HG03575 (cell line): ENCODE measurements at regions not wholly inside any gene's neighbourhood (a gene's known extent, or its start where the extent isn't known, plus 50 kb on each side); places are given as distances from the start of the nearest gene placed in this dataset.
"Not testable (repeated sequence)": the region's sequence is repeated elsewhere in the genome, so short reads cannot be mapped to it uniquely, and the experiment has no call there.

Experiments
- ATAC-seq: cut with Tn5 transposase; IDR thresholded peaks from one replicate; pipeline ENCODE4 v1.9.1; 2021; ENCODE audit not compliant: unreplicated experiment, insufficient number of reproducible peaks, low FRiP score; ENCODE audit errors: extremely low read depth

DNA sequence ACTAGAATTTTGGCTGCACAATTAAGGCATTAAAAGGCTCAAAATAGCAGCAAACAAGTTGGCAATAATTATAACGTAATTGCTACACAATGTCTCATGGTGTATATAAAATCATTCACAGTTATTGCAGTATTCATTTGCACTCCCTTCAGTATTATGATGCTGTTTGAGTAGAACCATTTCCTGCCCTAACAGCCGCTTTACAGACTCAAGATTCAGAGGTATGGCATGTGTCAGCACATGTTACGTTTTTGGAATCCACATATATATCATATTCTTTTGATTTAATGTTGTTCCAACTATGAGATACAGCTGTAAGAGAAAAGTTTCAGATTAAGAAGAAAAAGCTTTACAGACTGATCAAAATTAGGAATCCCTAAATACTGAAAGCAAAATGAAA, 56.3 kb upstream of the NCKAP5 start:
- ATAC-seq = no peak

DNA sequence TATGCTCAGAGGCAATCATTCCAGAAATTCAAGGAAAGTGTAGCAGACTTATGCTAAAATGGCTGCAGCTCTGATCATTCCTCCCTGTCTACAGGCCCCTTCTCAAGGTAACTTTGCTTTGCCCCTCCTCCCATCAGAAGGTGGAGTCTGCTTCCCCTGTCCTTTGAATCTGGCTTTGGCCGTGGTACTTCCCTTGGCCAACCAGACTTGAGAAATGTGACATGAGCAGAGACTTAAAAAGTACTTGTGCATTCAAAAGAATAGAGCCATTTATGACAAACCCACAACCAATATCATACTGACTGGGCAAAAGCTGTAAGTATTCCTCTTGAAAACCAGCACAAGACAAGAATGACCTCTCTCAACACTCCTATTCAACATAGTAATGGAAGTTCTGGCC, 59.5 kb upstream of the NCKAP5 start:
- ATAC-seq = no peak

DNA sequence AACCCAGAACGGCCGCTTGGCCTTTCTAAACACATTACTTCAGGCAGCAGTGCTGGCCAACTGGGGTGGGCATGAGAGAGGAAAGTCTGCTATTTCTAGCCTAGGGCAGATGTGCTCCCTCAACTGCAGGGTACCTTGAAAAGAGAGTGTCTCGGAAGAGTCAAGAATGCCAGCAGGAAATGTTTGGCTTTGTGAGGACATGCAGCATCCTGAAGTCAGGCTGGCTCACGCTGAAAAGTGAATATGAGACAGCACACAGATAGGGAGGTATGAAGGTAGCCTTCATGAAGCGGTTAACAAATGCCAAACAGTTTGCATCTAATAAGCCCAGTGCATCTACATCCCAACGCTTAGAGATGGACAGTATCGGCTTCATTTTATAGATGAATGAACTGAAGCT, 65.0 kb upstream of the NCKAP5 start:
- ATAC-seq = no peak

- ATAC-seq = no peak
Observed at GRCh38 chr2:133633881-133634409, 65.7 kb upstream of the NCKAP5 start.

DNA sequence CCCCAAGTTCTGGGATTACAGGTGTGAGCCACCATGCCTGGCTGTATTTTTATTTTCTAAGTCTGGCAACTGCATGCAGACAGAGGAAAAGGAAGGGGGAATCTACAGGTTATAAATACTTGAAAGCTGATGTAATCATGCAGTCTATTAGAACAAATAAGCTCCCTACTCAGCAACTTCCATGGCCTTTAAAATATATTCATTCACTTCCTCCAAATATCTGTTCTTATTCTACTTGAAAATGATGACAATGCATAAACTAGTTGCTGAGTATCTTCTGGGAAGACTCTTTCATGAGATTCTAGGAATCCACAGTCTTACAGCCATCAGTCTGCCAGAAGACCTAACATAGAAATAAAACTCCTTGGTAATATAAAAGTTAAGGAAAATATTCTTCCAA, 66.9 kb upstream of the NCKAP5 start:
- ATAC-seq = no peak

GRCh38 chr2:133636287-133636686, 68.0 kb upstream of the NCKAP5 start:
- no peak for ATAC-seq

DNA sequence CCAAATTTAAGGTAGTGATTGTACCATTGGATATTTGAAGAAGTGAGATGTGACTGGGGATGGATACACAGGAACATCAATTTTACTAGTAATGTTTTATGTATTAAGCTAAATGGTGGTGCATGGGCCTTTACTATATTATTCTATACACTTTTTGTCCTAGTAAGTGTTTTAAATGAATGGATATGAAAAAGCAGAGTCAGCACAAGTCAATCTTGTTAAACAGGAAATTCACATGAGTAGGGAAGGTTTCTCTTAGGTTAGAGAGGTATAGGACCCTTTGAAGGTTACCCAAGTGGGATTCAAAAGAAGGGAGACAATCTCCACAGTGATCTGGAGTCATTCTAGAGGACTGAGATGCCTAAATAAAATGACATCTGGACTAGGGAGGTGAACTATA, 71.8 kb upstream of the NCKAP5 start:
- ATAC-seq = no peak

DNA sequence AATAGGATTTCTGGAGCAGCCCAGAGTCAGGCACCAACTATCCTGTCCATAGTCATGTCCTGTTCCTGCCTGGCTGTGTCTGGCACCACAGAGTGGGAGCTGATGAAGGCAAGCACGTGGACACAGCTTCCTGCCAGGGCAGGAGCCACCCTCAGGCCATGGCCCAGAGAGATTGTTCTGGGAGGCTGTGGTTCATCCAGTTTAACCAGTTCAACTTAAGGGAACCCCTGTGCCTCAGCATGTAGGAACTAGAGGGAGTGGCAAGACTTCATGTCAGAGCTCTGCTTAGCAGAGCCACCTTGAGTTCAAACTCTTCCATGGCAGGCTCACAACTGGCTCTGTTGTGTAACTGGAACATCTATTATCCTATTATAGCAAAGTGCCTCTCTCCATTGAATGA, 73.2 kb upstream of the NCKAP5 start:
- no peak for ATAC-seq

GRCh38 chr2:133641942-133642725, 73.9 kb upstream of the NCKAP5 start:
- ATAC-seq = no peak

GRCh38 chr2:133642791-133643191, 74.5 kb upstream of the NCKAP5 start:
- no peak for ATAC-seq

GRCh38 chr2:133643863-133644262, 75.6 kb upstream of the NCKAP5 start:
- no peak for ATAC-seq

DNA sequence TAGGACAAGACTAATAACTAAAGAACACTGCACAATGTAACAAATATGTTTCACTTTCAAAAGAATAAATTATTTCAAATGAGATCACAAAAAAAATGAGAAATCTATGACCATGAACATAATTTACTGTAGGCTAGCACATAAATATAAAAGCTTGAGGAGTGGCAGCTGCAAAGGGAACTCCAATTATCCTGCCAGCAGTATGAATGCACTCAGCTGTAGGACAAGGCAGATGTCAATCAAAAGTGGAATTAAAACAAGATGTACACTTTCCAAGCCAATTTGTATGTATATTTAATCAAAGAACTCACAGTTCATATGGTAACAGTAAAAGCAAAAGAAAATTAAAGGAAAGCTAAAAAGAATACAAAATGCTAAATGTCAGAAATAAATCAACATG, 76.6 kb upstream of the NCKAP5 start:
- no peak for ATAC-seq

DNA sequence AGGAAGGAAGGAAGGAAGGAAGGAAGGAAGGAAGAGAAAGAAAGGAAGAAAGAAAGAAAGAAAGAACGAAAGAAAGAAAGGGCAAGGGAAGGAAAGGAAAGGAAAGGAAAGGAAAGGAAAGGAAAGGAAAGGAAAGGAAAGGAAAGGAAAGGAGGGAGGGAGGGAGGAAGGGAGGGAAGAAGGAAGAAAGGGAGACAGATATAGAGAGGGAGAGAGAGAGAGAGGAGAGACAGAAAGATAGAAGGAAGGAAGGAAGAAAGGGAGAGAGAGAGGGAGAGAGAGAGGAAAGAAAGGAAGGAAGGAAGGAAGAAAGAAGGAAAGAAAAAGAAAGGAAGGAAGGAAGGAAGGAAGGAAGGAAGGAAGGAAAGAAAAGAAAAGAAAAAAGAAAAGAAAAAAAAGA, 79.1 kb upstream of the NCKAP5 start:
- not testable (repeated sequence) for ATAC-seq

GRCh38 chr2:133651861-133652260, 83.6 kb upstream of the NCKAP5 start:
- ATAC-seq = no peak

- no peak for ATAC-seq
Observed at GRCh38 chr2:133652398-133652797, 84.1 kb upstream of the NCKAP5 start.

- ATAC-seq = no peak
Observed at GRCh38 chr2:133653056-133653455, 84.8 kb upstream of the NCKAP5 start.

- ATAC-seq = no peak
Observed at GRCh38 chr2:133654949-133655348, 86.7 kb upstream of the NCKAP5 start.

DNA sequence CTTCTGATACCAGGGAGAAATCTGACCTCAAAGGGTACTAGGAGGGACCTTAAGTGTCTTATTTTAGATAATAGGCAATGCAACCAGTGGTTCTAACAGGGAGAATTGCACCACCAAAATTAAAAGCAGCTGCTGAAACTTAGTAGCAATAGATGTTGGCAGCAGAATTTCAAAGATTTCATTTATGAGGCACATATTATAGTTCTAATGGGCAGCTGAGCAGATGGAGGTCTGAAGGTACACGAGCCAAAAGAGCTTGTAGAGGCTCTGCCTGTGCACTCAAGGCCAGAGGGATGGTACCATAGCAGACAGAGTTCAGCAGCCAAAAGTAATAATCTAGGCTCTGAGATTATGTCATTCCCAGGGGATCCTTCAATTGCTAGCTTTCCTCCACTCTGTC, 87.3 kb upstream of the NCKAP5 start:
- ATAC-seq = no peak

- ATAC-seq = no peak
Observed at GRCh38 chr2:133657591-133657990, 89.3 kb upstream of the NCKAP5 start.

- no peak for ATAC-seq
Observed at GRCh38 chr2:133658020-133658903, 90.0 kb upstream of the NCKAP5 start.
